Epithelial cell of esophagus (primary cell): ENCODE measurements at regions not wholly inside any gene's neighbourhood (a gene's known extent, or its start where the extent isn't known, plus 50 kb on each side); places are given as distances from the start of the nearest gene placed in this dataset.
A peak's percentile ranks its signal among the peaks of the same experiment; 100 is the strongest.

Source experiments
- DNase-seq: peaks from one replicate; pipeline ENCODE4 v3.0.0; 2010; ENCODE audit warnings: low read depth
- H3K4me3 ChIP-seq: 2 replicates; pipeline ENCODE4 v1.5.1; 2011; ENCODE audit warnings: mild to moderate bottlenecking, low read length, control low read depth
- CTCF ChIP-seq: IDR thresholded peaks from 2 replicates; pipeline ENCODE4 v1.5.1; 2011; ENCODE audit warnings: low read depth, mild to moderate bottlenecking, low read length, control low read depth, inconsistent platforms; ENCODE audit not compliant: insufficient read depth; ENCODE audit errors: missing control alignments

GRCh38 chr2:153373510-153374279, 104.9 kb downstream of the RPRM start:
- DNase-seq = no peak
- no peak for TF ChIP-seq CTCF
- no peak overlapping the region for H3K4me3 ChIP-seq

DNA sequence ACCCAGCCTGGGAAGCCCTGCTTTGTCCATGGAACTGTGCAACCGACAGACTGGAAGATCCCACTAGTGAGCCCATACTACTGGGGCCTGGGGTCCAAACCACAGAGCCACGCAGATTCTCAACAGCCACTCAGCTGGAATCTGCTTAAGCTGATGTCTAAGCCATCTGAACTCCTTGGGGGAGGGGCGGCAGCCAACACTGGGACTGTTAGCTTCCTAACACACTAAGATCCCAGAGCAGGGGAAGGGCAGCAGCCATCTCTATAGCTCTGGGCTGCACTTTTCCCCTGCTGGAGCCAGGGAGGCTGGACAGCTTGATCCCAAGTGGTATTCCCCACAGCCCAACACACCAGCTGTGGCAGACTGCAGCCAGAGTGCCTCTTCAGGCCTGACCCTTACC, 118.3 kb downstream of the RPRM start:
- no peak for TF ChIP-seq CTCF
- DNase-seq = no peak
- no peak overlapping the region for H3K4me3 ChIP-seq

DNA sequence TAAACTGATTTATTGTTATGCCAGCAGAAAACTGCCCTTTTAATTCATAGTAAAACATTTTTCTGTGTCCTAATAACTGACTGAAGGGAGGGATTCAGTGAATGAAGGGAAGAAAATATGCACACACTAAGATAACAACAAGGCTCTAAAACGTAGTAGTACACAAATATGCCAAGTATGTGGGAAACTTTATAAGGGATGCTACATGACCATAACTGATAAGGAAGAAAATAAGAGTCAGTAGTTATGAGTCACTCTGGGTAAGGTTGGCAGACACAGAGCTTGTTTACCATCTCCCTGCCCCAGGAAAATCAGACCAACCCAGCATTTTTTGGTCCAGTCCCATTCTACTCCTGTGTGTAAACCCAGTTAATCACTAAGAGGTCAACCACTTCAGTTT, 124.2 kb downstream of the RPRM start:
- DNase-seq = peak; percentile 25
- H3K4me3 ChIP-seq = no peak overlapping the region
- TF ChIP-seq CTCF = no peak

GRCh38 chr2:153349603-153350002, 129.0 kb downstream of the RPRM start:
- H3K4me3 ChIP-seq = no peak overlapping the region
- no peak for DNase-seq
- no peak for TF ChIP-seq CTCF

DNA sequence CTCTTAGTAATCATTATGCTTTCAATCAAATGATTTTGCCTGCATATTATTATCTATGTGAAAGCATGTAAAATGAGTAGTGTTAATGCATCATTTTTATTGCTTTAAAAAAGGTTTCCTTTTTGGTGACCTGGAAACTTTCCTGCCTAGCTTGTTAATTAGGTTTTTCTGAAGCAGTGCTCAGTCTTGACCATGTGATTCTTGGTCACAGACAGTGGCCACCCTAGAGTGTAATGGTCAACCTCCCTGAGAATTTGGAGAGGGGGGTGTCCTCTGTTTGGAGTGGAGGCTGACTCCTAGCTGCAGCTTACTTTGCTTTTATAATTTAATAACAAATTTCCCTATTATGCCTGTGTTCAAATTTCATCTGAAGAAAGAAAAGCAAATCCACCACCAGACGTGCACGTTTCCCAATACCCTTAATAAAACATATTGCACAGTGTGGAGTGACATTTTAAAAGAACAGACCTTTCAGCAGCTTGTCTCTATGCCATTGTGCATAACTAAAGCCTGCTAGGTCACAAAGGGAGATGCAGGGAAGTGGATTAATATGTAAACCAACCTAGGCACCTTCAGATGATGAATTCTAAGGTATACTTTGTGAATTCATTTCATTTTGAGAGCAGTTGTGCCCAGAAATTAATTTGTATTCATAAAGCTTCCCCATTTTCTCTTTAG, 130.6 kb downstream of the RPRM start:
- no peak overlapping the region for H3K4me3 ChIP-seq
- no peak for DNase-seq
- TF ChIP-seq CTCF = no peak

- no peak for TF ChIP-seq CTCF
- no peak overlapping the region for H3K4me3 ChIP-seq
- no peak for DNase-seq
Measured at GRCh38 chr2:153320879-153321278, 157.7 kb downstream of the RPRM start.
